Erythroblast (primary cell): ENCODE measurements at regions not wholly inside any gene's neighbourhood (a gene's known extent, or its start where the extent isn't known, plus 50 kb on each side); places are given as distances from the start of the nearest gene placed in this dataset.

Experiments
- GATA1 ChIP-seq: IDR thresholded peaks from 2 replicates; pipeline ENCODE4 v1.6.1; 2011; ENCODE audit warnings: low read depth, mild to moderate bottlenecking, control low read depth, low read length, moderate library complexity
- POLR2A ChIP-seq: IDR thresholded peaks from 2 replicates; pipeline ENCODE4 v1.6.1; 2011; ENCODE audit warnings: mild to moderate bottlenecking, low read length

GRCh38 chr3:83193526-83193925 lies 1432.1 kb upstream of the GBE1 start:
- TF ChIP-seq POLR2A (no peak), GATA1 (no peak)
